Inferior parietal cortex (tissue), 1 donor: ENCODE measurements at regions not wholly inside any gene's neighbourhood (a gene's known extent, or its start where the extent isn't known, plus 50 kb on each side); places are given as distances from the start of the nearest gene placed in this dataset.

Source experiments
- DNase-seq: peaks from one replicate; pipeline ENCODE4 v3.0.0-alpha.2; 2016; ENCODE audit errors: extremely low spot score

- no peak for DNase-seq
These were observed 85.4 kb upstream of the RPS23 start for GRCh38 chr5:82363524-82363923.

GRCh38 chr5:82362636-82363035 is 84.5 kb upstream of the RPS23 start:
- DNase-seq: no peak

- DNase-seq: no peak
These were observed 81.9 kb upstream of the RPS23 start for GRCh38 chr5:82360022-82360421.

DNA sequence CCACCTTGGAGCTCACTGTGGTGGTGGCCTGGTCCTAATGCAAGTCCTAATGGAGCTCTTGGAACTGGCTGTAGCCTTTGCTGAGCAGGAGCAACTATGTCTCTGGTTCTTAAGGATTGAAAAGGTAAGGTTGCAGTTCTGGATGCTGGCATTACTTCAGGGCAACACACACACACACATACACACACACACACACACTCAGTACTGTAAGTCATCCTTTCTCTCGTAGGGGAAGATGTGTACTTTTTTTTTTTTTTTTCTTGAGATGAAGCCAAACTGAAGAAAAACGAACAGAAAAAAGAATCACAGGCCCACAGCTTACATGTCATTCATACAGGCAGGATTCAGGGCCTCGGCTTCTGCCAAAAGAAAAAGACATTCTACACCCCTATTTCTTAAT is 81.1 kb upstream of the RPS23 start:
- DNase-seq: no peak

GRCh38 chr5:82358457-82358856 is 80.3 kb upstream of the RPS23 start:
- no peak for DNase-seq

GRCh38 chr5:82356808-82357671 is 78.9 kb upstream of the RPS23 start:
- no peak for DNase-seq

DNA sequence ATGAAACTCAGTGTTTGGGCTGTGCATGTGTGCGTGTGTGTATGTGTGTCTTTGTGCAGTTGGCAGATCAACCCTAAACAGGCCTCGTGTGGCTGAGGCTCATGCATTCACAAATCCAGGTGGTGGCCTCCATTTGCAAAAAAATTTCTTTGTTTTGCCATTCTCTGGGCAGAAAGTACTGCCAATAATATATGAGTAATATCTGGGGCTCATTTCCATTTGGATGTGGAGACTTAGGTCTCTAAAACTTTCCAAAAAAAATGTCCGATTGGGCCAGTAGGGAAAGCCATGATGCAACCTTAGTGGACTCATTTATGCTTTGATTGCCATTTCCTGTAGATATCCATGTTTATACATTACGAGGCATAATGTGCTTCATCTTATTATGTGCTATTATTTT is 77.9 kb upstream of the RPS23 start:
- no peak for DNase-seq

GRCh38 chr5:82355496-82355895 is 77.3 kb upstream of the RPS23 start:
- no peak for DNase-seq

GRCh38 chr5:82355053-82355452 is 76.9 kb upstream of the RPS23 start:
- DNase-seq: no peak

GRCh38 chr5:82354543-82354942 is 76.4 kb upstream of the RPS23 start:
- DNase-seq: no peak

- DNase-seq: no peak
These were observed 75.4 kb upstream of the RPS23 start for GRCh38 chr5:82353522-82353921.

- DNase-seq: no peak
These were observed 74.1 kb upstream of the RPS23 start for GRCh38 chr5:82352146-82352791.

GRCh38 chr5:82351754-82352145 is 73.6 kb upstream of the RPS23 start:
- peak; percentile 90 for DNase-seq

DNA sequence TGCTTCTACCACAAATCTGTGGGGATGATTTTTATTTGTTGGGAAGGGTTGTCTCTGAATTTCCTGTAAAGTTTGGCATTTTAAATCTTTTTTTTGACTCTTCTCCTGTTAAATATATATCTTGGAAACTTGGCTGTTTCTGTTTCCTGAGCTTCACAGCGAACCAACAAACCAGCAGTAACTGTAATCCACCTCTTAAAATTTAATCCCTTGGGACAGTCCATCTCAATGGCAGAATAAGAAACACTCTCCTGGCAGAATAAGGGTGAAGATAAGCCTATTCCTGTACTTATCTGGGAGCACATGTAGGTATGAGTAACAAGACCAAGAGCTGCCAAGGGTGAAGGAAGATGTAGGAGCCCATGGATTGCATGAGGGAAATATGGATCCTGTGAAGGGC is 73.1 kb upstream of the RPS23 start:
- DNase-seq: no peak

DNA sequence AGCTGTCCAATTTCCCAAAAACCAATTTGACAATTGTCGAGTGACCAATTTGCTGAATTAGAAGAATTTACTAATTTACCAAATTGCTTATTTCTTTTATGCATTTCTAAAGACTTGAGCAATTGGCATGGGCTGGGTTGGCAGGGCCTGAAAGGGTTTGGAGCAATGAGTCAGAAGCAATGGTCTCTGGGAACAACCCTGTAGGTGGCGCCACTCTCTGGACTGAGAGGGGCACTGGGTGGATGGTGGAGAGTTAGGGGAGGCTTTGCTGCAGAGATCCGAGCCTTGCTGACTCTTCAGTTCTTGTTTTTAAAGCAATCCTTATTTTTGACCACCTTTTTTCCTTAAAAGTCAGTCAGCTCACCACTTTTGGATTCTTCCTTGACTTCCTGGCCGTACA is 71.5 kb upstream of the RPS23 start:
- DNase-seq: no peak

- no peak for DNase-seq
These were observed 70.8 kb upstream of the RPS23 start for GRCh38 chr5:82348784-82349425.

DNA sequence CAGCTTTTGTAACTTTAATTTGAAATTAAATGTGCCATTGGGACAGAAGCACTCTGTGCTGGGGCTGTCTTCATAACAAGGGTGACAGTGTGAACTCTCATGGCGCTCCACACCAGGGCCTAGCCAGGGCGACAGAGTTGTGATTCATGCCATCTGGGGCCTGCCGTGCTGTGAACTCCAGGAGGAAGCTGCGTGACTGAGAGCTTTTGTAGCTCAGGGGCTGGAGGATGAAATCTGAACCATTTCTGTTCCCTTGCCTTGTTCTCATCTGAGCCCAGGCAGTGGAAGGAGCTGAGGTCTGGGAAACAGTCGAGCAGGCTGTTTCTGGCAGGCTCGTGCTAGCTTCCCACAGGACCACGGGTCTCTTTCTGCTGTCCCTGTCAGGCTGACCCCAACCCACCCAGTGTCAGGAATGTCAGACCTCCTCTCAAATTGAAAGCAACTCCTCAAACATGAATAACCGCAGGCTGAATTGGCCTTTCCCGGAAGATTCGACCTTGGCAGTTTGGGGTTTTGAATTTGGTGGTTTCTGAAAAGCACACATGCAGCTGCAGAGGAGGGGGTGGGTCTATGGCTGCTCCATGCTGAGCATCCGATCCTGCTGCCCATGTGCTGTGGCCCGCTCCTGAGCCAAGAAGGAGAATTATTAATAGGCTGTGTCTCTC is 69.2 kb upstream of the RPS23 start:
- DNase-seq: peak; percentile 46

GRCh38 chr5:82346399-82347165 is 68.4 kb upstream of the RPS23 start:
- no peak for DNase-seq

- DNase-seq: no peak
These were observed 67.0 kb upstream of the RPS23 start for GRCh38 chr5:82345108-82345507.

DNA sequence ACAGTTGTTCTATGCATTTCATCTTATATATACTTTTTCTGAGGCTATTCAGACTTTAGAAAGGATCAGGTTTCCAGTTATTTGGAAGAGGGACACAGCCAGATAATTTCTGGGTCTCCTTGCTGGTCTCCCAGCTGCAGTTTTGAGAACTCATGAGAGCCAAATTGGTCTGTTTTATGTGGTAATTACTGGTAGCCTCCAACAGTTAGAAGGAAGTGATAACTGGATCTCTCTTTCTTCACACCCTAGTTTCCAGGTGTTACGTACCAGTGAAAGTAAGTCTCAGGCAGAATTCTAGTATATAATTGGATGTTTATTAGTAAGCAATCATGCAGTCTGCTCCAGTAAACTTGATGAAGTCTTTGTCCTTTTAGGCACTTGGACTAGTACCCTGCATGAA is 63.2 kb upstream of the RPS23 start:
- DNase-seq: no peak

DNA sequence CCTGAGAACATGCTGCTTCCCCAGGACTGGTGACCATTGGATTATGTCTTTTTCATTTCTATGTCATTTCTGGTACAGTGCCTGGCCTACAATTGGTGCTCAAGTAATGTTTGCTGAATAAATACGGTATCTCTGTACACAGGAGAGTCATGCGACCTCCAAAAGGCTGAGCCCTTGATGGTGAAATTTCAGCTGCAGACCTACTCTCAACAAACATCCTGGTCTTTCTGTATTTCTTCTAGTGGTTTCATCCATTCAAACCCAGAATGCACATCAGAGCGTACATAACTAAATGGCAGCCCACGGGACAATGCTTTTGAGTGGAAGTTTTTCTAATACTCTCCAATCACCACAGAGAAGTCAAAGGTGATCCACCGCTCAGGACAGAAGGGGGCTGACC is 62.6 kb upstream of the RPS23 start:
- no peak for DNase-seq

DNA sequence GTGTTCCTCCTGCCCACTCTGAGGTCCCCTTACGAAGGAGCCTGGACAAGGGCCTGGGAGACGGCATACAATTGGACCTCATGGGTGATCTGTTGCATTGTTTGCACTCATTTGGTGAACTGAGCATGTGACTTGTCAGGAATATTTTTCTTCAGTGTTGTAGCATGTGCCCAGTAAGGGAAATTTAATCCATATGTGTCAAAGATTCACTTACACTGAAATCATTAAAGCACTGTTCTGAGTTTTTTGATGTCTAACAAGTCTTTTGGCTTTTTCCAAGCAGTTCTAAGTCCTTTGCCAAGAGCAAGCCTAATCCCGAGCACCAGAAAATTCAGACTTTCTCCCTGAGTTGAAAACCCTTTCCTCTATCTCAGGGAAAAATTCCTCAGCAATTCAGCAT is 61.6 kb upstream of the RPS23 start:
- no peak for DNase-seq
